ENCODE measurements at regions not wholly inside any gene's neighbourhood (a gene's known extent, or its start where the extent isn't known, plus 50 kb on each side); places are given as distances from the start of the nearest gene placed in this dataset.

DNA sequence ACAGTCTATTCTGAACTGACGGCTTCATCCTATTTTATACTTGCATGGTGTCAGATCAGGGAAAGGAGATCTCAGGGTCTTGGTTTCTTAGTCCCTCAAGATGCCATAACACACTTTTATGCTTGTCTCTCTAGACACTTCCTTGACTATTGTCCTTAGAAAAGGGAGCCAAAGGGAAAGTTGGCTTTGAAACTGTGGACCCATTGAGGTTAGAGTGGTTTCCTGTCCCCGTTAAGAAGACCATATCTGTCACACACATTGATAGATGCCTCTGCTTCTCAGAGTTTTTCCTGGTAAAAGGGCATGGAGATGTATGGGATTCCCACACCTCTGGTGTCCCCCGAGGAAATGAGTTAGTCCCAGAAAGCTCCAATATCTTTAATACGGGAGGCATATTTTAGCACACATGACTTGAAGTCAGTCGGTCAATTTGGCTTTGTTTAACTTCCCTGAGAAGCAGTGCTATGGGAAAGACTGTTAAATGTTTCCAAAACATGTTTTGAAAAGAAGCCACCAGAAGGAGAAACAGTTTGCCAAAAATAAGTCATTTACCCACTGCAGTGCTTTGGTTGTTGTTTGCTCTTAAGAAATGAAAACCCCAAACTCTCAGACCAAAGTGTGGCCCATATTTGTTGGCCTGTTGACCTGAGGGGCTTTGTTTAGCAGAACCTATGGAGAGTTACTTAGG, 133.4 kb upstream of the CXCR4 start:
- no peaks in the 10 kb centered on the region for H3K4me1 ChIP-seq (ENCODE audit: insufficient read depth, low read length)
- Mint-ChIP-seq H3K36me3 (ENCODE audit: low read depth) (no peaks in the 10 kb centered on the region), H3K9me3 (no peaks in the 10 kb centered on the region), H3K27ac (no peak overlapping the region), H3K4me1 (ENCODE audit: low read depth) (peaks cover 17% of the 10 kb centered on the region), H3K27me3 (no peaks in the 10 kb centered on the region), H3K4me3 (no peak overlapping the region)
- no peak overlapping the region for H3K4me3 ChIP-seq (ENCODE audit: low read length)
- H3K9me3 ChIP-seq (ENCODE audit: control insufficient read depth in 1 of 2, insufficient read depth in 1 of 2, low read length in 2 of 2) = no peaks in the 10 kb centered on the region
- intact Hi-C loops (cut with DNase I, micrococcal nuclease) = loop anchor here in 1 of 2 experiments (10.0 kb wide), 1 partner anchor 327 kb away; no protein-coding TSS in a partner anchor
- ChIA-PET CTCF (no interaction called here), POLR2A (no interaction called here)
- ATAC-seq (ENCODE audit: poor library complexity) (no peak), DNase-seq (no peak)
- no peak overlapping the region for H3K27ac ChIP-seq (ENCODE audit: low read depth in 1 of 2, low read length in 2 of 2)
- no peaks in the 10 kb centered on the region for H3K27me3 ChIP-seq (ENCODE audit: control insufficient read depth in 1 of 2, insufficient read depth in 2 of 2, low read length in 2 of 2)
- TF ChIP-seq, protein P1, sequence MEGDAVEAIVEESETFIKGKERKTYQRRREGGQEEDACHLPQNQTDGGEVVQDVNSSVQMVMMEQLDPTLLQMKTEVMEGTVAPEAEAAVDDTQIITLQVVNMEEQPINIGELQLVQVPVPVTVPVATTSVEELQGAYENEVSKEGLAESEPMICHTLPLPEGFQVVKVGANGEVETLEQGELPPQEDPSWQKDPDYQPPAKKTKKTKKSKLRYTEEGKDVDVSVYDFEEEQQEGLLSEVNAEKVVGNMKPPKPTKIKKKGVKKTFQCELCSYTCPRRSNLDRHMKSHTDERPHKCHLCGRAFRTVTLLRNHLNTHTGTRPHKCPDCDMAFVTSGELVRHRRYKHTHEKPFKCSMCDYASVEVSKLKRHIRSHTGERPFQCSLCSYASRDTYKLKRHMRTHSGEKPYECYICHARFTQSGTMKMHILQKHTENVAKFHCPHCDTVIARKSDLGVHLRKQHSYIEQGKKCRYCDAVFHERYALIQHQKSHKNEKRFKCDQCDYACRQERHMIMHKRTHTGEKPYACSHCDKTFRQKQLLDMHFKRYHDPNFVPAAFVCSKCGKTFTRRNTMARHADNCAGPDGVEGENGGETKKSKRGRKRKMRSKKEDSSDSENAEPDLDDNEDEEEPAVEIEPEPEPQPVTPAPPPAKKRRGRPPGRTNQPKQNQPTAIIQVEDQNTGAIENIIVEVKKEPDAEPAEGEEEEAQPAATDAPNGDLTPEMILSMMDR (IDR thresholded peaks at IDR 0.05) = no peak
- no peaks in the 10 kb centered on the region for H3K36me3 ChIP-seq (ENCODE audit: insufficient read depth, low read length)

DNA sequence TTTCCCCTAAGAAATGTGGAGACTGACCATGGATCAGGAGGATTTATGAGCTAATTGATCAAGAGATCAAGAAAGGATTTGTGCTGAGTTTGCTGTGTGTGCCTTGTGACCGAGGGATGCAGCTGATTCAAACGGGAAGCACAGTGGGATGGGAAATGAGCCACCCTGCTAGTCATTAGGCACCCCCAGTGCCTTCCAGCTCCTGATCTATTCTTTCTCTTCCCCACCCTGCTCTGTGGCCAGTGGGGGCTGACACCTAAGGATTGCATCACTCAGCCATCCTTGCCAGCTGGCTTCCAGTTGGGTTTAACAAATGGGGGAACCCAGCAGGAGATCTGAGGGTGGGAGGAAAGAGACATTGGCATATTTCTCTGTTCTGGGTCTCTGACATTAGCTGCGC, 132.2 kb upstream of the CXCR4 start:
- H3K9me3 Mint-ChIP-seq = no peaks in the 10 kb centered on the region
- H3K4me3 Mint-ChIP-seq = no peak overlapping the region
- H3K4me1 ChIP-seq (ENCODE audit: insufficient read depth, low read length) = no peaks in the 10 kb centered on the region
- TF ChIP-seq, protein P1 (IDR thresholded peaks at IDR 0.05) = no peak
- H3K4me1 Mint-ChIP-seq (ENCODE audit: low read depth) = peaks cover 5% of the 10 kb centered on the region
- intact Hi-C loops (cut with DNase I, micrococcal nuclease) = loop anchor here in 1 of 2 experiments (10.0 kb wide), 1 partner anchor 325 kb away; no protein-coding TSS in a partner anchor
- POLR2A ChIA-PET = no interaction called here
- no peaks in the 10 kb centered on the region for H3K27me3 Mint-ChIP-seq
- no peak overlapping the region for H3K27ac ChIP-seq (ENCODE audit: low read depth in 1 of 2, low read length in 2 of 2)
- H3K9me3 ChIP-seq (ENCODE audit: control insufficient read depth in 1 of 2, insufficient read depth in 1 of 2, low read length in 2 of 2) = no peaks in the 10 kb centered on the region
- no peaks in the 10 kb centered on the region for H3K27me3 ChIP-seq (ENCODE audit: control insufficient read depth in 1 of 2, insufficient read depth in 2 of 2, low read length in 2 of 2)
- CTCF ChIA-PET = no interaction called here
- no peaks in the 10 kb centered on the region for H3K36me3 ChIP-seq (ENCODE audit: insufficient read depth, low read length)
- H3K27ac Mint-ChIP-seq = no peak overlapping the region
- no peak overlapping the region for H3K4me3 ChIP-seq (ENCODE audit: low read length)
- no peak for ATAC-seq (ENCODE audit: poor library complexity)
- no peaks in the 10 kb centered on the region for H3K36me3 Mint-ChIP-seq (ENCODE audit: low read depth)
- DNase-seq = no peak

DNA sequence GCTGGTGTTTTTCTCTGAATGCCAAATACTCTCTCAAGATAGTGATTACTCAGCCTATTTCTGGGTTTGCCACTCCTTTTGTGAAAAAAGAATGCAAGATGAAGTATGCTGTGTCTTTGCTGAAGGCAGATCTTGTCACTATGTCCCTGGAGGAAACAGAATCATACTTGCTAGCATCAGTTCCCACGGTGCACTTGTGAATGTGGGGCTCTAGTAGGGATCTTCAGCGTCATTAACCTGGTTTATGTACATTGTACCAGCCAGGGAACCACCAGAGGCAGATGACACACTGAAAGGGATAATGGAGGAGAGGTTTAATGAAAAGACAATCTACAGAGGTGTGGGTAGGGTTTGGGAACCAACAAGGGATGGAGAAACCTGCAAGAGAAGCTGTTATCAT, 131.0 kb upstream of the CXCR4 start:
- Histone ChIP-seq H3K27ac (ENCODE audit: low read depth in 1 of 2, low read length in 2 of 2) (no peak overlapping the region), H3K27me3 (ENCODE audit: control insufficient read depth in 1 of 2, insufficient read depth in 2 of 2, low read length in 2 of 2) (no peaks in the 10 kb centered on the region), H3K4me1 (ENCODE audit: insufficient read depth, low read length) (no peaks in the 10 kb centered on the region), H3K36me3 (ENCODE audit: insufficient read depth, low read length) (no peaks in the 10 kb centered on the region), H3K4me3 (ENCODE audit: low read length) (no peak overlapping the region), H3K9me3 (ENCODE audit: control insufficient read depth in 1 of 2, insufficient read depth in 1 of 2, low read length in 2 of 2) (no peaks in the 10 kb centered on the region)
- no peaks in the 10 kb centered on the region for H3K9me3 Mint-ChIP-seq
- H3K4me3 Mint-ChIP-seq = no peak overlapping the region
- ChIA-PET POLR2A (no interaction called here), CTCF (no interaction called here)
- H3K27me3 Mint-ChIP-seq = no peaks in the 10 kb centered on the region
- H3K4me1 Mint-ChIP-seq (ENCODE audit: low read depth) = peaks cover 5% of the 10 kb centered on the region
- intact Hi-C loops (cut with DNase I, micrococcal nuclease) = no loop called here
- TF ChIP-seq, protein P1 (IDR thresholded peaks at IDR 0.05) = no peak
- ATAC-seq (ENCODE audit: poor library complexity) = no peak
- no peak overlapping the region for H3K27ac Mint-ChIP-seq
- DNase-seq = no peak
- no peaks in the 10 kb centered on the region for H3K36me3 Mint-ChIP-seq (ENCODE audit: low read depth)
